GM20431 (cell line): ENCODE measurements at regions not wholly inside any gene's neighbourhood (a gene's known extent, or its start where the extent isn't known, plus 50 kb on each side); places are given as distances from the start of the nearest gene placed in this dataset.

ENCODE experiments used
- in situ Hi-C: fragments of 300-500 bp; cut with MseI, MboI; formaldehyde crosslinking; loops from one replicate; pipeline ENCODE4 v1.15.0; 2020; ENCODE audit warnings: low sequenced_read_pairs; ENCODE audit not compliant: unreplicated experiment

DNA sequence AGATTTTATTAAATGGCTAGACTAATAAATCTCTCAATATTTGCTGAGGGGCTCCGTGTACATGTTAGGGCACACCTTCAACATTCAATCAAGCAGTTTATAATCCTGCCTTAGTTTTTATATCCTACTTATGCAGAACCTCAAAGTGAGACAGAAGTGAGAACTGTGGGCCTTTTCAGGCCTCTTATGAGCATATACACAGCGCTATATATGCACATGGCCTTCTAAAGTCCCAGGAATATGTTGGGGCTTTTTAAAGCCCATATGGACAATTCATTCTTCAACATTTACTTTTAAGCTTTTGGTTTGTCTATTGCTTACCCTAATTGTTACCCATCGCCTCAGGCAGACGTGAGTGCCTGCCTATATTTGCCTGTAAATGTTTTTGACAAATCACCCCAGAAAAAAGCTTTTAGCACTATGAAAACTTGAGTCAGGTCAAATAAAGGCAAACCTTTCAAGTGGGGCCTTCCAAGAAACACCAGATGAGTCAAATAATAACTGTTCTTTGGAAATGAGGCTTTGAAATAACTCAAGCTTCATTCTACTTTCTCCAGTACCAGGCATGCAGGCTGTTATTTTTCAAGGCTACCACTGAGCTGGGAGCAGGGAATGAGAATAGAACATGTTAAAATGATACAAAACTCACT lies 58.2 kb downstream of the ESM1 start:
- in situ Hi-C loops, result loop anchor here (25.0 kb wide), 1 partner anchor 210 kb away; no protein-coding TSS in a partner anchor

DNA sequence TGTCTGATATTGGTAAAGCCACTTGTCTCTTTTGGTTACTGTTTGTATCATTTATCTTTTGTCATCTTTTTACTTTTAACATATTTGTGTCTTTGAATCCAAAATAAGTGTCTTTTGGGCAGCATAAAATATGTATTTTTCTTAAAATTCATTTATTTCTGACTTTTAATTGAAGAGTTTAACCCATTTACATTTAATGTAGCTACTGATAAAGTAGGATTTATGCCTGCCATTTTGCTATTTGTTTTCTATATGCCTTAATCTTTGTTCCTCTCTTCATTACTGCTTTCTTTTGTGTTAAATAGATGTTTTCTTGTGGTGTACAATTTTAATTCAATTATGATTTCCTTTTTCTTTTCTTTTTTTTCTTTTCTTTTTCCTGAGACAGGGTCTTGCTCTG lies 60.9 kb downstream of the ESM1 start:
- in situ Hi-C loops, result no loop called here

GRCh38 chr5:54917323-54917722 lies 68.1 kb downstream of the ESM1 start:
- in situ Hi-C loops, result no loop called here

DNA sequence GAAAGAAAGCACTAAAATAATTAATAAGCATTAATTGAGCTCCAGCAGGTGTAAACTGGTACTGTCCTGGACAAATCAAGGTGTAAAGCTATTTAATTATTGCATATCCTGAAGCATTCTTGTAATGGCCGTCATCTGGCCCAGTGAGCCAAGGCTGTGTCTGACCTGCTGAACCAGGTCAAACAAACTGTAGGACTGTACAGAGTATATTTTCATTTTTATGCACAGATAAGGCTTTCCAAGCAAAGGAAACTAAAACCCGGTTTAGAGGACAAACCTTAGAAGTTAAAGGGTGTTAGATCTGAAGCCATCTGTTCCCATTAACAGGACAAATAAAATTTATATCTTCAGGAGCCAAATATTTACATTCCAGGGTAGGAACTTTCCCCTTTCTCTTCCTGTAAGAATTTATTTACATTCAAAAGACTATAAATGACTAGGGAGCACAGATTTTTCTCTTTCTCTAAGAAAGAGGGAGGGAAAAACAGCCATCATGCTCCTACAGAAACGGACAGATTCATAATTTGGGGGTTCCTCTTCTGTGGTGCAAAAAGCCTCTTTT lies 69.8 kb downstream of the ESM1 start:
- in situ Hi-C loops, result no loop called here

DNA sequence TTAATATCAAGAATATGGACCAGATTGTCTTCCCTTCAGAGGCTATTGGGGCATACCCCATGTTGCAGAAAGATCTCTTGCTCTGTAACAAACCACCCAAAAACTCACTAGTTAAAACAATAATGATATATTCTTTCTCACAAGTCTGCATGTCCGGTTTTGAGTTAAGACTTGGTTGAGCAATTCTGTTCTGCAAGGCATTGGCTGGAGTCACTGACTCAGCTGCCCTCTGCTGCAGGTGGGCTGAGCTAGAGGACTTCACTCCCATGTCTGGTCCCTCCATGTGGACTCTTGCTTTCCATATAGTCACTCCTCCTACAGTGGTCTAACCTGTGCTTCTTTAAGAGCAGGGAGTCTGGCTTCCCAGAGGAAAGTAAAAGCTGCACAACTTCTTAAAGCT lies 73.4 kb downstream of the ESM1 start:
- in situ Hi-C loops, result no loop called here

- in situ Hi-C loops, result no loop called here
These were observed 75.2 kb downstream of the ESM1 start for GRCh38 chr5:54909911-54910870.

DNA sequence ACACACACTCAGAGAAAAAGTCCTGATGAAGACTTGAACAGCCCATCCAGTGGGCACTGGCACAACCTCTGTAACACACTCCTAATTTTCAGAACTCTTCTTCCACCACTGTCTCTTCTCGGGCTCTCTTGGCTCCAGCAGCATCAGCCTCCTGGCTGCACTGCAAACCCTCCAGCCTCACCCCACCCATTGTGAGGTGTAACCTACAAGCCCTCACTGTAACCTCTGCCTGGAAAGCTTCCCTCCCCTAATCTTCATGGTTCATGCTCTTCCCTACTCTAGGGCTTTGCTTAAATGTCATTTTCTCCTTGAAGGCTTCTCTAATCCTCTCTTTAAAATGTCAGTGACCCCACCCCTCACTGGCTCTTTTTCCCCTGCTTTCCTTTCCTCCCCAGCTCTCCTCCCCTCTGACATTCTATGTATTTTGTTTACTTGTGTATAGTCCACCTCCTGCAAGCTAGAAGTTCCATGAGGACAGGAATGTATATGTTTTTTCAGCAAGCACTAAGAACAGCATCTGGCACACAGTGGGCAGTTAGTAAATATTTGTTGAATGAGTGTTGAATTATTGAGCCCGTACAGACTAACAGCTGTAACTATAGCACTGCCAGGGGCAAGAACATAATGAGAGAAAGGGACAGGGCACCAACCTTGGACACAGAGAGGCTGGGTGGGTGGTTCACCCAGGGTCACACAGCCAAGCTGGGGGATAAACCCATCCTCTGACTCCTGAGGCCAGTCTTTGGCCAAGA lies 76.4 kb downstream of the ESM1 start:
- in situ Hi-C loops, result no loop called here

- in situ Hi-C loops, result no loop called here
These were observed 79.4 kb downstream of the ESM1 start for GRCh38 chr5:54905942-54906537.

DNA sequence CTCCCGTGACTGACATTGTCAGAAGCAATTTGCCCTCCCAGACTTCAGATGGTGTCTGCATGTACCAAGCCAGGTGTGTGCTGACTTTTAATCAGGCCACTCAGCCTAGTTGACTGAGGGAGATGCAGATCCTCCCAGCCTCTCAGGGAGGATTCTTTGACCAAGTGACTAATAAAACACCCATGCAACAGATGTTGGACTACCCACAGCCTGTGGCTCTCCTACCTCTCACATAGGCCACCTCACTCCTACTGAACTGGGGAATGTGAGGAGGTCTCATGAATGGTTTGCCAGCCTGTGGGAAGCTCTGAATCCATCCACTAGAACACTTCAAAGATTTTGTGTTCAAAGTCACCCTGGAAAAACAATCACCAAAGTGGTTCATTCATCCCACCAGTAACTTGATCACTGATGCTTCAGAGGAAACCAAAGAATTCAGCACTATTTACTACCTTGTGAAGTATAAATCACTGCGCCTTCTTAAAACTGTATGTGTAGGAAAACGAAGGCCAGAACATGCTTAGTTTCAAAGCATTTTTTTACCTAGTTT lies 80.1 kb downstream of the ESM1 start:
- in situ Hi-C loops, result no loop called here

DNA sequence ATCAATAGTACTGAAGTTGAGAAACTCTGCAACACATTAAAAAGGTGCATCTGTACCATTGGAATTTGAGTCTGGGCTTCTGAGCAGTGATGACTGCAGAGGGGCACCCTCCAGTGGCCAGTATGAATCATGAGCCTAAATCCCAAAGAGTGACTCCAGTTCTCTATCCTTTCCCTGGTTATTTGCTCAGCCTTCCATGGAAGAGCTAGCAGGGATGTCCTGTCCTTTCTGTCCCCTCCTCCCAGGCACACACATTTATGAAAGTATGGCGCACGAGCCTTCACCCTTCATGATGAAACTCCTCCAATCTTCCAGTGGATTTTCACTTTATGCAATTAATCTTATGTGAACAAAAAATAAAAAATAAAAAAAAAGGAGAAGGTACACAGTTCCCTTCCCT lies 81.0 kb downstream of the ESM1 start:
- in situ Hi-C loops, result no loop called here

- in situ Hi-C loops, result no loop called here
These were observed 82.5 kb downstream of the ESM1 start for GRCh38 chr5:54902791-54903473.

DNA sequence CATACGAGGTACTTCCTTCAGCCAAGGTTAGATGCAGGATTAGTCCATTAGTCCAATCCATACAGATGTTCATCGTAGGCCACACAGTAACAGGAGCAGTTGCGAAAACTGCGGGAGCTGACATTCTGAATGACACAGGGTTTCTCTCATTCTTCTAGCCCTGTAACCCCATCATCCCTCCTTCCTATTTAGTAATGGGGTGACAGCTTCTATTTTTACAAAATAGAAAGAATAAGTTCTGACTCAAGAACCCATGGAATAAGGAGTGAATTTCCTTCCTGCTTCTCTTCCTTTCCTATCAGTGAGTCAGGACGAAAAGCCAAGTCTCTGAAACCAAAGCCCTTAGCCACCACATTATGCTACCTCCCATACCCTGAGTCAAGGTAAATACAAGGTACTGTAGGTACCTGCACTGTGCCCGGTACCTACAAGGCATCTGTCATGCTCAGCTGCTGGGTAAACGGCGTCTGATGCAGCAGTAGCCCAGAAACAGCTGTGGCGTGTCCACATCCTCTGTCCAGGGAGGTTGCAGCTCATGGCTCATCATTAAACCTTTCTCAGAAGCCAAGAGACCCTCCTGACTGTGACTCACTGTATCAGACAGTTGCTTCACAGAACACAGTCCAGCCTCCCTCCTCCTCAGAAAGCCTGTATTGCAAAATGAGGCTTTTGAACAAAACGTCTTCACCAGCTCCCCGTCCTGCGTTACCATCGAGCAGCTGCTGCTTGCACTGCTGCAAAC lies 84.2 kb downstream of the ESM1 start:
- in situ Hi-C loops, result no loop called here

- in situ Hi-C loops, result no loop called here
These were observed 88.4 kb downstream of the ESM1 start for GRCh38 chr5:54897001-54897400.

DNA sequence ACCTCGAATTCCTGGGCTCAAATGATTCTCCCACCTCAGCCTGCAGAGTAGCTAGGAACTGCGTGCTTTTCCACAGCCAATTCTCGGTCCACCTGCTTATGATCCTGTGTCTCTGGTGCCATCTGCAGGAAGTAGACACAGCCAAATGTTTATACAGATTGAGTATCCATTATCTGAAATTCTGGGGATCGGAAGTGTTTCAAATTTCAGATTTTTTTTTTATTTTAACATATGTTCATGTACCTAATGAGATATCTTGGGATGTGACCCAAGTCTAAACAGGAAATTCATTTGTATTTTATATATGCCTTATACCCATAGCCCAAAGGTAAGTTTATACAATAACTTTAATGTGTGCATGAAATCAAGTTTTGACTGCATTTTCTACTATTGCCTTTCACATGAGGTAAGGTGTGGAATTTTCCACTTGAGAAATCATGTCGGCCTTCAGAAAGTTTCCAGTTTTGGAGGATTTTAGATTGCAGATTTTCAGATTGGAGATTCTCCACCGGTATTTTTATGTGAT lies 89.5 kb downstream of the ESM1 start:
- in situ Hi-C loops, result no loop called here

GRCh38 chr5:54894957-54895815 lies 90.2 kb downstream of the ESM1 start:
- in situ Hi-C loops, result no loop called here

GRCh38 chr5:54889826-54890225 lies 95.6 kb downstream of the ESM1 start:
- in situ Hi-C loops, result no loop called here

DNA sequence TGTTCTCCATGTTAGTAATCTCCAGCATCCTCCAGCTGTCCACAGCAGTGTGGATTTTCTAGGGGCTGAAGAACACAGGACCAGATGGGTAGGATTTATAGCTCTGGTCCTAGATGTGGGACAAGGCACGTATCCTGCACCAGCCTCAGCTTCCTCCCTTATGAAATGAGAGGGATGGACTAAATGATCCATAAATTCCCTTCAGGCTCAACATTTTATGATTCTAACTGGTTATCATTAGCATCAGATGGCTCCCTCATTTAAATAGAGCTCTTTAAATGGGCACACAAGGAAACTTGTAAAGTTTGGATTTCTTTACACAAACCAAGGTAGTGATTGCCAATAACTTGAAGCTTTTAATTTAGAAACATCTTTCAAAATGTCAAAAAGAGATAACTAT lies 97.7 kb downstream of the ESM1 start:
- in situ Hi-C loops, result no loop called here
